Hepatocyte (in vitro differentiated cells): ENCODE measurements at regions not wholly inside any gene's neighbourhood (a gene's known extent, or its start where the extent isn't known, plus 50 kb on each side); places are given as distances from the start of the nearest gene placed in this dataset.
A peak's percentile ranks its signal among the peaks of the same experiment; 100 is the strongest.

ENCODE experiments used
- DNase-seq: peaks from one replicate; pipeline ENCODE4 v3.0.0-alpha.2; 2016; ENCODE audit warnings: low spot score
- H2AFZ ChIP-seq: fragments of 200-600 bp; sonication (generic); 2 replicates; pipeline ENCODE4 v1.6.0; 2016; ENCODE audit warnings: antibody characterized with exemption, mild to moderate bottlenecking
- H3K27ac ChIP-seq: fragments of 200-600 bp; sonication (generic); 2 replicates; pipeline ENCODE4 v1.5.1; 2016; ENCODE audit warnings: mild to moderate bottlenecking
- H3K27me3 ChIP-seq: fragments of 200-600 bp; sonication (generic); 2 replicates; pipeline ENCODE4 v1.6.1; 2016
- H3K36me3 ChIP-seq: fragments of 200-600 bp; sonication (generic); replicated peaks from 2 replicates; pipeline ENCODE4 v1.5.1; 2016; ENCODE audit warnings: low read depth; ENCODE audit not compliant: insufficient read depth
- H3K4me1 ChIP-seq: fragments of 200-600 bp; sonication (generic); 2 replicates; pipeline ENCODE4 v1.5.1; 2016; ENCODE audit warnings: mild to moderate bottlenecking, moderate library complexity; ENCODE audit not compliant: insufficient read depth
- H3K4me2 ChIP-seq: fragments of 200-600 bp; sonication (generic); 2 replicates; pipeline ENCODE4 v1.6.0; 2016
- H3K4me3 ChIP-seq: fragments of 200-600 bp; sonication (generic); 2 replicates; pipeline ENCODE4 v1.5.1; 2016; ENCODE audit warnings: mild to moderate bottlenecking
- H3K79me2 ChIP-seq: fragments of 200-600 bp; sonication (generic); 2 replicates; pipeline ENCODE4 v1.6.0; 2017; ENCODE audit warnings: mild to moderate bottlenecking
- H3K9me2 ChIP-seq: fragments of 200-600 bp; sonication (generic); replicated peaks from 2 replicates; pipeline ENCODE4 v1.6.0; 2017; ENCODE audit warnings: mild to moderate bottlenecking; ENCODE audit not compliant: insufficient read depth
- H3K9me3 ChIP-seq: fragments of 200-600 bp; sonication (generic); 2 replicates; pipeline ENCODE4 v1.5.1; 2016; ENCODE audit warnings: low read depth, mild to moderate bottlenecking
- H4K20me1 ChIP-seq: fragments of 200-600 bp; sonication (generic); 2 replicates; pipeline ENCODE4 v1.6.0; 2016; ENCODE audit warnings: mild to moderate bottlenecking; ENCODE audit not compliant: insufficient read depth, poor library complexity, severe bottlenecking
- CTCF ChIP-seq: fragments of 200-600 bp; sonication (generic); IDR thresholded peaks from 2 replicates; pipeline ENCODE4 v1.5.1; 2016; ENCODE audit warnings: antibody characterized with exemption, mild to moderate bottlenecking; ENCODE audit not compliant: poor library complexity
- EZH2 ChIP-seq: fragments of 200-600 bp; sonication (generic); IDR thresholded peaks from 2 replicates; pipeline ENCODE4 v1.6.1; 2016; ENCODE audit warnings: antibody characterized with exemption, mild to moderate bottlenecking, borderline replicate concordance
- EZH2phosphoT487 ChIP-seq: fragments of 200-600 bp; sonication (generic); IDR thresholded peaks from one replicate; pipeline ENCODE4 v1.6.1; 2018; ENCODE audit warnings: antibody characterized with exemption, mild to moderate bottlenecking, low read depth, moderate library complexity; ENCODE audit not compliant: unreplicated experiment, severe bottlenecking
- WGBS: methylation state at CpG from one replicate; pipeline ENCODE4 v1.1.6; 2016; ENCODE audit warnings: low lambda C conversion rate; ENCODE audit errors: missing lambda C conversion rate; 5-methylcytosine and 5-hydroxymethylcytosine counted together

GRCh38 chr13:79870123-79870522 is 389.2 kb downstream of the NDFIP2 start:
- peak overlapping the region; percentile 38 for H3K27ac ChIP-seq

DNA sequence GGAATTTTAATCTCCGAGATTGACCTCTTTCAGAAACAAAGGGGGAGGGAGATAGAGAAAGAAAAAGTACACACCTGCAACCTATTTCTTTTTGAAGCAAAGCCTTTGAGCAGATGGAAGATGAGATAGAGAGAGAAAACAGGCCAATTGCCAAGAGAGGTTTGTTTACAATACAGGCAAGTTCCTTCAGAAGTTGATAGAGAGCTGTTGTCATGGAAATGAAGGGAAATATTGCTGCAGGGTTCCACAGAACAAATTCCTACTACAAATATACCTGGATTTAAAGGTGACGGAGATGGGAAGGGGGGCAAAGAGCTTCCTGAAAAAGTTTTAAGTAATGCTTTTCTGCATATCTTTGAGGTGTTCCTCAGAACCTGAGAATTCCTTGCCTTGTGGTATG is 388.4 kb downstream of the NDFIP2 start:
- peak overlapping the region; percentile 38 for H3K27ac ChIP-seq
- no peaks in the 10 kb centered on the region for H3K79me2 ChIP-seq
- no peak for TF ChIP-seq EZH2
- no peaks in the 10 kb centered on the region for H4K20me1 ChIP-seq
- no peaks in the 10 kb centered on the region for H3K9me3 ChIP-seq
- no peaks in the 10 kb centered on the region for H3K36me3 ChIP-seq
- DNase-seq: peak; percentile 65
- H3K4me3 ChIP-seq: no peak overlapping the region
- no peak overlapping the region for H2AFZ ChIP-seq
- H3K9me2 ChIP-seq: no peaks in the 10 kb centered on the region
- 37% methylated on average over 2 of the region's 2 CpGs for WGBS
- H3K27me3 ChIP-seq: no peaks in the 10 kb centered on the region
- H3K4me1 ChIP-seq: peaks cover 4% of the 10 kb centered on the region
- H3K4me2 ChIP-seq: peak overlapping the region; percentile 40

More at GRCh38 chr13:79870123-79870522, 389.2 kb downstream of the NDFIP2 start:
- Histone ChIP-seq H3K79me2 (no peaks in the 10 kb centered on the region), H3K9me3 (no peaks in the 10 kb centered on the region), H3K9me2 (no peaks in the 10 kb centered on the region), H3K4me1 (peaks cover 4% of the 10 kb centered on the region), H4K20me1 (no peaks in the 10 kb centered on the region), H3K4me3 (no peak overlapping the region), H3K36me3 (no peaks in the 10 kb centered on the region), H3K27me3 (no peaks in the 10 kb centered on the region), H3K4me2 (no peak overlapping the region), H2AFZ (peak overlapping the region; percentile 10)
- DNase-seq: no peak
- TF ChIP-seq EZH2phosphoT487: no peak
- no peak for TF ChIP-seq EZH2
- no peak for TF ChIP-seq CTCF

- 86% methylated on average over 1 of the region's 1 CpG for WGBS
- Histone ChIP-seq H3K9me3 (no peaks in the 10 kb centered on the region), H2AFZ (no peak overlapping the region), H3K4me1 (peaks cover 6% of the 10 kb centered on the region), H3K79me2 (no peaks in the 10 kb centered on the region), H3K36me3 (no peaks in the 10 kb centered on the region), H3K4me2 (no peak overlapping the region), H4K20me1 (no peaks in the 10 kb centered on the region), H3K27ac (no peak overlapping the region), H3K4me3 (no peak overlapping the region), H3K27me3 (no peaks in the 10 kb centered on the region), H3K9me2 (no peaks in the 10 kb centered on the region)
- no peak for DNase-seq
- TF ChIP-seq EZH2phosphoT487 (no peak), EZH2 (no peak), CTCF (no peak)
These were observed 386.3 kb downstream of the NDFIP2 start for GRCh38 chr13:79867254-79867653.

- Histone ChIP-seq H3K36me3 (no peaks in the 10 kb centered on the region), H3K79me2 (no peaks in the 10 kb centered on the region), H2AFZ (no peak overlapping the region), H3K9me2 (no peaks in the 10 kb centered on the region), H3K27me3 (no peaks in the 10 kb centered on the region), H3K4me1 (peaks cover 13% of the 10 kb centered on the region), H4K20me1 (no peaks in the 10 kb centered on the region), H3K4me3 (no peak overlapping the region), H3K27ac (no peak overlapping the region), H3K9me3 (no peaks in the 10 kb centered on the region), H3K4me2 (no peak overlapping the region)
- no peak for DNase-seq
- WGBS: 56% methylated on average over 2 of the region's 2 CpGs
- TF ChIP-seq CTCF: no peak
- TF ChIP-seq EZH2: no peak
- TF ChIP-seq EZH2phosphoT487: no peak
These were observed 385.5 kb downstream of the NDFIP2 start for GRCh38 chr13:79866436-79866835.
